GM12878 (cell line): ENCODE measurements at regions not wholly inside any gene's neighbourhood (a gene's known extent, or its start where the extent isn't known, plus 50 kb on each side); places are given as distances from the start of the nearest gene placed in this dataset.

Experiments used
- ASH2L ChIP-seq: fragments of 300-600, 200-600 bp; sonication (generic); IDR thresholded peaks from 2 replicates; pipeline ENCODE4 v1.6.1; 2017; ENCODE audit warnings: low read depth, mild to moderate bottlenecking, borderline replicate concordance
- CHD4 ChIP-seq: fragments of 200-600 bp; sonication (generic); IDR thresholded peaks from 2 replicates; pipeline ENCODE4 v1.6.1; 2016; ENCODE audit warnings: mild to moderate bottlenecking
- EGR1 ChIP-seq, 2 experiments: IDR thresholded peaks; 1 replicate in 1 of 2; 2 replicates in 1 of 2; pipeline ENCODE4 v1.6.1; 2011 to 2012; ENCODE audit warnings: low read depth in 2 of 2, low read length in 2 of 2, borderline replicate concordance in 1 of 2, mild to moderate bottlenecking in 1 of 2, moderate library complexity in 1 of 2
- EP300 ChIP-seq, 2 experiments: fragments of 150-350 bp in 1 of 2; IDR thresholded peaks; 2 replicates each; pipeline ENCODE4 v1.6.1; 2011 to 2012; ENCODE audit warnings: low read depth in 2 of 2, low read length in 2 of 2, borderline replicate concordance in 1 of 2, improper control_type of control experiment in 1 of 2, inconsistent platforms in 1 of 2; ENCODE audit not compliant: control insufficient read depth in 1 of 2
- EZH2 ChIP-seq: IDR thresholded peaks from 2 replicates; pipeline ENCODE4 v1.6.1; 2012; ENCODE audit warnings: low read depth, mild to moderate bottlenecking, control low read depth, inconsistent platforms, low read length, borderline replicate concordance; ENCODE audit not compliant: control insufficient read depth
- IKZF1 ChIP-seq: fragments of 450-650 bp; conservative IDR thresholded peaks from 2 replicates; pipeline ENCODE4 v1.6.1; 2017; ENCODE audit warnings: antibody characterized with exemption, mild to moderate bottlenecking
- MTA3 ChIP-seq: IDR thresholded peaks from 2 replicates; pipeline ENCODE4 v1.6.1; 2012; ENCODE audit warnings: low read length, inconsistent platforms, borderline replicate concordance
- POLR2A ChIP-seq: IDR thresholded peaks from 2 replicates; pipeline ENCODE4 v1.6.1; 2011; ENCODE audit warnings: low read depth, mild to moderate bottlenecking, low read length
- RAD21 ChIP-seq: IDR thresholded peaks from 2 replicates; pipeline ENCODE4 v1.6.1; 2011; ENCODE audit warnings: mild to moderate bottlenecking, low read depth, low read length, moderate library complexity; ENCODE audit not compliant: insufficient read depth
- TF ChIP-seq, protein P1 (sequence below), 3 experiments: IDR thresholded peaks in 2 of 3; conservative IDR thresholded peaks in 1 of 3; 2 replicates each; pipeline ENCODE4 v1.5.1; 2011; ENCODE audit warnings: low read depth in 3 of 3, low read length in 3 of 3, mild to moderate bottlenecking in 3 of 3, control low read depth in 2 of 3, moderate library complexity in 2 of 3, inconsistent platforms in 1 of 3, mixed read lengths in 1 of 3; ENCODE audit not compliant: control insufficient read depth in 2 of 3, insufficient read depth in 1 of 3; ENCODE audit errors: extremely low read depth in 1 of 3

- TF ChIP-seq EP300 (IDR thresholded peaks at IDR 0.05; ENCODE audit: borderline replicate concordance in 1 of 2, control insufficient read depth in 1 of 2, low read depth in 2 of 2, low read length in 2 of 2), result no peak
- TF ChIP-seq CHD4, result no peak
- no peak for TF ChIP-seq ASH2L
- TF ChIP-seq IKZF1, result no peak
- no peak for TF ChIP-seq MTA3
- TF ChIP-seq, protein P1, sequence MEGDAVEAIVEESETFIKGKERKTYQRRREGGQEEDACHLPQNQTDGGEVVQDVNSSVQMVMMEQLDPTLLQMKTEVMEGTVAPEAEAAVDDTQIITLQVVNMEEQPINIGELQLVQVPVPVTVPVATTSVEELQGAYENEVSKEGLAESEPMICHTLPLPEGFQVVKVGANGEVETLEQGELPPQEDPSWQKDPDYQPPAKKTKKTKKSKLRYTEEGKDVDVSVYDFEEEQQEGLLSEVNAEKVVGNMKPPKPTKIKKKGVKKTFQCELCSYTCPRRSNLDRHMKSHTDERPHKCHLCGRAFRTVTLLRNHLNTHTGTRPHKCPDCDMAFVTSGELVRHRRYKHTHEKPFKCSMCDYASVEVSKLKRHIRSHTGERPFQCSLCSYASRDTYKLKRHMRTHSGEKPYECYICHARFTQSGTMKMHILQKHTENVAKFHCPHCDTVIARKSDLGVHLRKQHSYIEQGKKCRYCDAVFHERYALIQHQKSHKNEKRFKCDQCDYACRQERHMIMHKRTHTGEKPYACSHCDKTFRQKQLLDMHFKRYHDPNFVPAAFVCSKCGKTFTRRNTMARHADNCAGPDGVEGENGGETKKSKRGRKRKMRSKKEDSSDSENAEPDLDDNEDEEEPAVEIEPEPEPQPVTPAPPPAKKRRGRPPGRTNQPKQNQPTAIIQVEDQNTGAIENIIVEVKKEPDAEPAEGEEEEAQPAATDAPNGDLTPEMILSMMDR (IDR thresholded peaks at IDR 0.05 in 2 of 3, conservative IDR thresholded peaks at IDR 0.05 in 1 of 3; ENCODE audit: control insufficient read depth in 2 of 3, extremely low read depth in 1 of 3, insufficient read depth in 1 of 3, low read depth in 3 of 3, low read length in 3 of 3), result no peak
- TF ChIP-seq EGR1 (IDR thresholded peaks at IDR 0.05; ENCODE audit: borderline replicate concordance in 1 of 2, low read depth in 2 of 2, low read length in 2 of 2), result no peak
- TF ChIP-seq POLR2A, result no peak
- no peak for TF ChIP-seq EZH2
- no peak for TF ChIP-seq RAD21
Measured at GRCh38 chr1:234911787-234912186, 216.8 kb downstream of the TOMM20 start.
